ENCODE measurements at regions not wholly inside any gene's neighbourhood (a gene's known extent, or its start where the extent isn't known, plus 50 kb on each side); places are given as distances from the start of the nearest gene placed in this dataset.
"Not testable (repeated sequence)": the region's sequence is repeated elsewhere in the genome, so short reads cannot be mapped to it uniquely, and the experiment has no call there.

DNA sequence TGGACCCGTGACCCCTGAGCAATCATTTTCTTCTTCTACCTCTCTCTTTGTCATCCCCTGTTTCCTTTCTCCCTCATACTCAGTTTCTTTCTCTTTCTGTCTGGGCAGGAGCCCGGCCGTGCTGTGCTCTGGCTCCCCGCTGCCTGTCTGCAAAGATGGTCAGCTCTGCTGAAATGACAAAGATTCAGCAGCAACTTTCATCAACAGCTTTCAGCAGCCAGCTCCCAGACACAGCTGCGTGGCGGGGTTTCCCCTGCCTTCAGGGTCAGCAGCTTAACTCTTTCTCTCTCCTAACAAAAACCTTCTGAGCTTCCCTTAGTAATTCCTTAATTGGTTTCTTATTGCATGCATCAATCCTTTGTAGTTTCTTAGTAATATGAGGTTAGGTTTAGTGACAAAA is 1234.4 kb downstream of the CNTNAP5 start:
- TF ChIP-seq, protein P1, sequence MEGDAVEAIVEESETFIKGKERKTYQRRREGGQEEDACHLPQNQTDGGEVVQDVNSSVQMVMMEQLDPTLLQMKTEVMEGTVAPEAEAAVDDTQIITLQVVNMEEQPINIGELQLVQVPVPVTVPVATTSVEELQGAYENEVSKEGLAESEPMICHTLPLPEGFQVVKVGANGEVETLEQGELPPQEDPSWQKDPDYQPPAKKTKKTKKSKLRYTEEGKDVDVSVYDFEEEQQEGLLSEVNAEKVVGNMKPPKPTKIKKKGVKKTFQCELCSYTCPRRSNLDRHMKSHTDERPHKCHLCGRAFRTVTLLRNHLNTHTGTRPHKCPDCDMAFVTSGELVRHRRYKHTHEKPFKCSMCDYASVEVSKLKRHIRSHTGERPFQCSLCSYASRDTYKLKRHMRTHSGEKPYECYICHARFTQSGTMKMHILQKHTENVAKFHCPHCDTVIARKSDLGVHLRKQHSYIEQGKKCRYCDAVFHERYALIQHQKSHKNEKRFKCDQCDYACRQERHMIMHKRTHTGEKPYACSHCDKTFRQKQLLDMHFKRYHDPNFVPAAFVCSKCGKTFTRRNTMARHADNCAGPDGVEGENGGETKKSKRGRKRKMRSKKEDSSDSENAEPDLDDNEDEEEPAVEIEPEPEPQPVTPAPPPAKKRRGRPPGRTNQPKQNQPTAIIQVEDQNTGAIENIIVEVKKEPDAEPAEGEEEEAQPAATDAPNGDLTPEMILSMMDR (IDR thresholded peaks at IDR 0.05) = no peak
- no peak for TF ChIP-seq ZFX (IDR thresholded peaks at IDR 0.05; ENCODE audit: borderline replicate concordance)
- H3K27ac ChIP-seq = no peak overlapping the region

DNA sequence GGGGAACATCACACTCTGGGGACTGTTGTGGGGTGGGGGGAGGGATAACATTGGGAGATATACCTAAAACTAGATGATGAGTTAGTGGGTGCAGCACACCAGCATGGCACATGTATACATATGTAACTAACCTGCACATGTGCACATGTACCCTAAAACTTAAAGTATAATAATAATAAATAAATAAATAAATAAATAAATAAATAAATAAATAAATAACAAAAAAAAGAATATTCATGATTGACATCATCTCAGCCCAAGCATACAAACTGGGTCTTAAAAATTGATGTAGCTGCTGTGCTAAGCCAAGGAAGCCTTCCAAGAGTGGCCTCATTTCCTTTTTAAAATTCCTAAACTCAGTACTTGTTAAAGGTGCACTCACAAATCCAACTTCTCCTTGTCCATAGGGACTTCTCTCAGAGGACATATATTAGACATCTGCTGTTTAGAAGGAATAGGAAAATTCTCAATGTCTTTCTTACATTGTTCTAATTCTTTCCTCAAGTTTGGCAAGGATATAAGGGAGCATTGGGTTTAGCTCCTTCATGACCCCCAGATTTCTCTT is 1235.4 kb downstream of the CNTNAP5 start:
- not testable (repeated sequence) for H3K27ac ChIP-seq

GRCh38 chr2:125264453-125264852 is 1239.4 kb downstream of the CNTNAP5 start:
- no peak for TF ChIP-seq ZFX (IDR thresholded peaks at IDR 0.05; ENCODE audit: borderline replicate concordance)
- TF ChIP-seq, protein P1 (IDR thresholded peaks at IDR 0.05) = no peak

GRCh38 chr2:125267683-125268082 is 1242.6 kb downstream of the CNTNAP5 start:
- TF ChIP-seq, protein P1 (IDR thresholded peaks at IDR 0.05) = no peak
- no peak for TF ChIP-seq ZFX (IDR thresholded peaks at IDR 0.05; ENCODE audit: borderline replicate concordance)
- no peak overlapping the region for H3K27ac ChIP-seq

More at GRCh38 chr2:125264453-125264852, 1239.4 kb downstream of the CNTNAP5 start:
- H3K27ac ChIP-seq = no peak overlapping the region

GRCh38 chr2:125272651-125273050 is 1247.6 kb downstream of the CNTNAP5 start:
- H3K27ac ChIP-seq = no peak overlapping the region
- TF ChIP-seq, protein P1 (IDR thresholded peaks at IDR 0.05) = no peak
- TF ChIP-seq ZFX (IDR thresholded peaks at IDR 0.05; ENCODE audit: borderline replicate concordance) = no peak

GRCh38 chr2:125274718-125275117 is 1249.6 kb downstream of the CNTNAP5 start:
- H3K27ac ChIP-seq = no peak overlapping the region
- TF ChIP-seq, protein P1 (IDR thresholded peaks at IDR 0.05) = no peak
- TF ChIP-seq ZFX (IDR thresholded peaks at IDR 0.05; ENCODE audit: borderline replicate concordance) = no peak

- H3K27ac ChIP-seq = no peak overlapping the region
- TF ChIP-seq, protein P1 (IDR thresholded peaks at IDR 0.05) = no peak
- no peak for TF ChIP-seq ZFX (IDR thresholded peaks at IDR 0.05; ENCODE audit: borderline replicate concordance)
Measured at GRCh38 chr2:125280265-125280664, 1255.2 kb downstream of the CNTNAP5 start.

DNA sequence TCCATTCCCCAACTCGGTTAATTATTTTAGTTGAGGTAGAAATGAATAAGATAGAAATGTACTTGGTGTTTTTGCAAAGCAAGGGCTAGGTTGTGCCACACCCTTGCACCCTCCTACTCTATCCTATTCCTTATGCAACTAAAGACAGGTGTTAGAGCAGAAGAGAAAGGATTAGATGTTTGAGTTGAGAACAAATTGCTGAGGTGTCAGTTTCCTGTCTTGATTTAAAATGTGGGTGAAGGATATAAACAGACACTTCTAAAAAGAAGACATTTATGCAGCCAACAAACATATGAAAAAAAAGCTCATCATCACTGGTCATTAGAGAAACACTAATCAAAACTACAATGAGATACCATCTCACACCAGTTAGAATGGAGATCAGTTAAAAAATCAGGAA is 1256.2 kb downstream of the CNTNAP5 start:
- no peak overlapping the region for H3K27ac ChIP-seq
- TF ChIP-seq, protein P1 (IDR thresholded peaks at IDR 0.05) = no peak
- TF ChIP-seq ZFX (IDR thresholded peaks at IDR 0.05; ENCODE audit: borderline replicate concordance) = no peak

Measured in 22Rv1 (cell line).